ENCODE measurements at regions not wholly inside any gene's neighbourhood (a gene's known extent, or its start where the extent isn't known, plus 50 kb on each side); places are given as distances from the start of the nearest gene placed in this dataset.

DNA sequence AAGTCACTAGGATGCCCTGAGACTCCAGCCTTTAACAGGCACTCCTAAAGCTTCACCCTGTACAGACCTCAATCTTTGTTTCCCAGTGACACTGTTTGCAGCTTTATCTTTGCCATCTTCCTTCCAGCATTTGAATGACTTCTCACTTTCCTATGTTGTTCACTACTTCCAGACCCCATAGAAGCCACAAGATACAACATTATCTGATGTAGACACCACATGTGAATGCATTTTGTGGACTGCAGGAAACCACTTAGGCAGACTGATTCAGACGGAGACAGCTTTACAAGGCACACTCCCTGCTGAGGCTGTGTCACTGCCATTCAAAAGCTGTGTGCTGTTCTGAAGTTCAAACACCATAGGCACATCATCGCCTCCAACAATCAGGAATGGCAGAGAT, 67.3 kb upstream of the SPATS2L start:
- POLR2A ChIA-PET = no interaction called here
- TF ChIP-seq, protein P1, sequence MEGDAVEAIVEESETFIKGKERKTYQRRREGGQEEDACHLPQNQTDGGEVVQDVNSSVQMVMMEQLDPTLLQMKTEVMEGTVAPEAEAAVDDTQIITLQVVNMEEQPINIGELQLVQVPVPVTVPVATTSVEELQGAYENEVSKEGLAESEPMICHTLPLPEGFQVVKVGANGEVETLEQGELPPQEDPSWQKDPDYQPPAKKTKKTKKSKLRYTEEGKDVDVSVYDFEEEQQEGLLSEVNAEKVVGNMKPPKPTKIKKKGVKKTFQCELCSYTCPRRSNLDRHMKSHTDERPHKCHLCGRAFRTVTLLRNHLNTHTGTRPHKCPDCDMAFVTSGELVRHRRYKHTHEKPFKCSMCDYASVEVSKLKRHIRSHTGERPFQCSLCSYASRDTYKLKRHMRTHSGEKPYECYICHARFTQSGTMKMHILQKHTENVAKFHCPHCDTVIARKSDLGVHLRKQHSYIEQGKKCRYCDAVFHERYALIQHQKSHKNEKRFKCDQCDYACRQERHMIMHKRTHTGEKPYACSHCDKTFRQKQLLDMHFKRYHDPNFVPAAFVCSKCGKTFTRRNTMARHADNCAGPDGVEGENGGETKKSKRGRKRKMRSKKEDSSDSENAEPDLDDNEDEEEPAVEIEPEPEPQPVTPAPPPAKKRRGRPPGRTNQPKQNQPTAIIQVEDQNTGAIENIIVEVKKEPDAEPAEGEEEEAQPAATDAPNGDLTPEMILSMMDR (IDR thresholded peaks at IDR 0.05; ENCODE audit: control extremely low read depth, extremely low read depth, low read depth, missing control alignments) = no peak
- CTCF ChIA-PET = no interaction called here
- no peak for DNase-seq (ENCODE audit: extremely low spot score)

DNA sequence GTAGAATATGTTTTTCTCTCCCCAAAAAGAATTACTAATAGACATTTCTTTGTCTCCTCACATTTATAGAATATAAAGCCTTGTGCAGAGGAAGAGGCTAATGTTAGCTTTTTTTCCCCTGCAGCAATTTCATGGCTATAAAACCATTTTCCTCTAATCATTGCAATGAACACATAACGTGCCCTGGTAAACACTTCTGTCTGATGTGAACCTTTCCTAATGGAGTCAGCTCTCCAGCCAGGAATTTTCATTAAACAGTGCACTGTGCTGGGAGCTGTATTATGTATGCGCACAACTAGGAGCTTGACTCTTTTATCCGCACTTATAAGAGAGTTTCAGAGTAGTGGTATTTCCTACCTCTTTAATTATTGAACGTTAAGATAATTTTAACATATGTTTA, 63.9 kb upstream of the SPATS2L start:
- ChIA-PET POLR2A (no interaction called here), CTCF (interaction anchor here (1.1 to 1.8 kb wide), 2 partner anchors 11 to 20 kb away, joined by 3 to 7 read pairs; no protein-coding TSS in a partner anchor)
- TF ChIP-seq, protein P1 (IDR thresholded peaks at IDR 0.05; ENCODE audit: control extremely low read depth, extremely low read depth, low read depth, missing control alignments) = no peak
- DNase-seq (ENCODE audit: extremely low spot score) = no peak

DNA sequence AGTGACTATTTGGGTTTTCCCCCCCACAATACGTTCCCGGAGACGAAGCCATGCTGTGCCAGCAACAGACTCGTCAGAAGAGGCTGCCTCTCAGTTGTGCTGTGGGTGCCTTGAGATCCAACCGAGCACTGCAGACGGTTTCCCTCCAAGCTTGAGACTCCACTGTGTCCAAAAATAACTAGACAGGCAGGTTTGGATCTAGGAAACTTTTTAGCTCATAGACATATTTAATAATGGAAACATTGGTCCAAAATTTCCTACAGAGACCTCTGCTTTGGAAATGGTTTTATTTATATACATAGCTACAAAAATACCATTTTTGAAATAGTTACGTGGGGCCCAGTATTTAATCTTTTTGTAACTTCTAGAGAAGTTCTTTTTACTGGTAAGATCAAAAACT, 63.1 kb upstream of the SPATS2L start:
- POLR2A ChIA-PET = no interaction called here
- no peak for DNase-seq (ENCODE audit: extremely low spot score)
- CTCF ChIA-PET = interaction anchor here (0.9 to 1.8 kb wide), 3 partner anchors 10 to 26 kb away, joined by 3 to 7 read pairs (median 3); no protein-coding TSS in a partner anchor
- TF ChIP-seq, protein P1 (IDR thresholded peaks at IDR 0.05; ENCODE audit: control extremely low read depth, extremely low read depth, low read depth, missing control alignments) = no peak

DNA sequence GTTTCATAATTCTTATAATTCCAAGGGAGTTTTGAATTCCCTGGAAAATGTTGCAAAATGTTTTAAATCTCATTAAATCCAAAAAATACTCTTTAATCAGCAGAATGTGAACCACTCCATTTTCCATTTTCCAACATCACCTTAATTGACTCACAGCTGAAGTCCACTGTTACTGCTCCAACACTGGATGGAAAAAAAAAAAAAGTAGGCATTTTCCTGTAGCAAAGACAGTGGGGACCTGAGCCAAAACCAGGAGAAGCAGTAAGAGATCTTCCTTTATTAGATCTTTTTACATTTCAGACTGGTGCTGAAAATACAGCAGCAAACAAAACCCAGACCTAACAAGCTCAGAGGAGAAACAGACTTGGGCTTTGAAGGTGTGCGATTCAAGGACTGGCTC, 62.4 kb upstream of the SPATS2L start:
- POLR2A ChIA-PET = no interaction called here
- CTCF ChIA-PET = no interaction called here
- TF ChIP-seq, protein P1 (IDR thresholded peaks at IDR 0.05; ENCODE audit: control extremely low read depth, extremely low read depth, low read depth, missing control alignments) = no peak
- DNase-seq (ENCODE audit: extremely low spot score) = no peak

DNA sequence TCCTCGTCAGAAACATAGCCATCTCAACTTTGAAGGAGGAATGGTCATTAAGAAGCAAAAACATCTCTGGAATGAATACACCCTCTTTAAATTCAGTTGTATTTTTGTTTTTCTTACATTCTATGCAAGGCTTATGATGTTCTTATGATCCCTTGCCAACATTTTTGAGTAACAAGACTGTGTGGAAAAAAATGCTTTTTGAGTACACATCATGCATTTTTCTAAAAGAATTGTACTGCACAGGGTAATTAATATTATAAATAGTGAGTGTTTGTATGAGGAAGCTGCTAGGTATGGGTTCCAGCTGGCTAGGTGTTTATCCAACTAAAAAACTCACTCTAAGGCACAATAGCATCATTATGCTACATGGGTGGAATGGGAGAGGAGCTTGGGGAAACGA, 59.0 kb upstream of the SPATS2L start:
- ChIA-PET POLR2A (no interaction called here), CTCF (no interaction called here)
- TF ChIP-seq, protein P1 (IDR thresholded peaks at IDR 0.05; ENCODE audit: control extremely low read depth, extremely low read depth, low read depth, missing control alignments) = no peak
- no peak for DNase-seq (ENCODE audit: extremely low spot score)

DNA sequence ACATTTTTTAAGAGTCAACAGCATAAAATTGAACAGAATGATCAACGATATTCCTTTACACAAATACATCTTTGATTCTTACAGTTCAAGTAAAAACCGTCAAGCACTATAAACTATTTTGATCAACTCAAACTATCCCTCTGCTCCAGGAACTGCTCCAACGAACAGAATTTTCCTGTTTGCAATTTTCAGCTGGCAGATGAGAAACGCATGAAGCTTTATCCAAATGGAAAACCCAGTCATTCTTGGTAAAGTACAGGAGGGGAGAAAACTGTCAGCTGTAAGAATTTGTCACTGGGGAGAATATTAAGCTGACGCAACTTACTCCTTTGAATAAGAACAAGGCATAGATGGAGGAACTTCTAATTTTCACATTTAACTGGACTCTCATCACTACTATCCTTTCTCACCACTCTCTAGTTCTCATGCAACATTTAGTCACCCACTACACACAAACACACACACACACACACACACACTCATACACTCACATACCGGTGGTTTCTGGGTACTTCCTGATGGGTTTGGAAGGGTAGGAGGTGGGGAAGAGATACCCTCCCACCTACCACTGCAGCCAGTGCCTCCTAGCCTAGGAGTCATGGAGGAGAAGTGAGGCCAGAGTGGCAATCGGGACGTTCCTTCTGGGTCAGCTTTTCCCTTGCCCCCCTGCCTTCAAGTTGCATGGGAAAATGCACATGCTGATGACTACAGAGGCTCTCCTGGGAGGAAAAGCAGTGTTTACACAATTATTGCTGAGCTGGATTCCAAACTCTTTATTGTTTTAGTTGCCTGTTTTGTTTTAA, 54.0 kb upstream of the SPATS2L start:
- no peak for DNase-seq (ENCODE audit: extremely low spot score)
- POLR2A ChIA-PET = no interaction called here
- CTCF ChIA-PET = interaction anchor here (1.9 kb wide), 1 partner anchor 10 kb away, joined by 7 read pairs; no protein-coding TSS in a partner anchor
- TF ChIP-seq, protein P1 (IDR thresholded peaks at IDR 0.05; ENCODE audit: control extremely low read depth, extremely low read depth, low read depth, missing control alignments) = no peak

All from GM10248 (cell line).